ENCODE measurements at regions not wholly inside any gene's neighbourhood (a gene's known extent, or its start where the extent isn't known, plus 50 kb on each side); places are given as distances from the start of the nearest gene placed in this dataset.
"Not testable (repeated sequence)": the region's sequence is repeated elsewhere in the genome, so short reads cannot be mapped to it uniquely, and the experiment has no call there.

DNA sequence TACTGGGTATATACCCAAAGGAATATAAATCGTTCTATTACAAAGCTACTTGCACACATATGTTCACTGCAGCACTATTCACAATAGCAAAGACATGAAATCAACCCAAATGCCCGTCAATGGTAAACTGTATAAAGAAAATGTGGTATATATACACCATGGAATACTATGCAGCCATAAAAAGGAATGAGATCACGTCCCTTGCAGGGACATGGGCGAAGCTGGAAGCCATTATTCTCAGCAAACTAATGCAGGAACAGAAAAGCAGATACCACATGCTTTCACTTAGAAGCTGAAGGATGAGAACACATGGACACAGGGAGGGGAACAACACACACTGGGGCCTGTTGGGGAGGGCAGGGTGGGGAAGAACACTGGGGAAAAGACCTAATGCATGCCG, 1740.0 kb upstream of the RAG2 start:
- TF ChIP-seq, protein P1, sequence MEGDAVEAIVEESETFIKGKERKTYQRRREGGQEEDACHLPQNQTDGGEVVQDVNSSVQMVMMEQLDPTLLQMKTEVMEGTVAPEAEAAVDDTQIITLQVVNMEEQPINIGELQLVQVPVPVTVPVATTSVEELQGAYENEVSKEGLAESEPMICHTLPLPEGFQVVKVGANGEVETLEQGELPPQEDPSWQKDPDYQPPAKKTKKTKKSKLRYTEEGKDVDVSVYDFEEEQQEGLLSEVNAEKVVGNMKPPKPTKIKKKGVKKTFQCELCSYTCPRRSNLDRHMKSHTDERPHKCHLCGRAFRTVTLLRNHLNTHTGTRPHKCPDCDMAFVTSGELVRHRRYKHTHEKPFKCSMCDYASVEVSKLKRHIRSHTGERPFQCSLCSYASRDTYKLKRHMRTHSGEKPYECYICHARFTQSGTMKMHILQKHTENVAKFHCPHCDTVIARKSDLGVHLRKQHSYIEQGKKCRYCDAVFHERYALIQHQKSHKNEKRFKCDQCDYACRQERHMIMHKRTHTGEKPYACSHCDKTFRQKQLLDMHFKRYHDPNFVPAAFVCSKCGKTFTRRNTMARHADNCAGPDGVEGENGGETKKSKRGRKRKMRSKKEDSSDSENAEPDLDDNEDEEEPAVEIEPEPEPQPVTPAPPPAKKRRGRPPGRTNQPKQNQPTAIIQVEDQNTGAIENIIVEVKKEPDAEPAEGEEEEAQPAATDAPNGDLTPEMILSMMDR (IDR thresholded peaks at IDR 0.05) = not testable (repeated sequence)
- TF ChIP-seq POLR2AphosphoS5 (IDR thresholded peaks at IDR 0.05; ENCODE audit: low read depth, low read length); SIN3A (IDR thresholded peaks at IDR 0.05; ENCODE audit: borderline replicate concordance, insufficient read depth, low read depth, low read length); TCF7L2 (IDR thresholded peaks at IDR 0.05; ENCODE audit: low read depth, low read length): not testable (repeated sequence)
- TF ChIP-seq, protein P2, sequence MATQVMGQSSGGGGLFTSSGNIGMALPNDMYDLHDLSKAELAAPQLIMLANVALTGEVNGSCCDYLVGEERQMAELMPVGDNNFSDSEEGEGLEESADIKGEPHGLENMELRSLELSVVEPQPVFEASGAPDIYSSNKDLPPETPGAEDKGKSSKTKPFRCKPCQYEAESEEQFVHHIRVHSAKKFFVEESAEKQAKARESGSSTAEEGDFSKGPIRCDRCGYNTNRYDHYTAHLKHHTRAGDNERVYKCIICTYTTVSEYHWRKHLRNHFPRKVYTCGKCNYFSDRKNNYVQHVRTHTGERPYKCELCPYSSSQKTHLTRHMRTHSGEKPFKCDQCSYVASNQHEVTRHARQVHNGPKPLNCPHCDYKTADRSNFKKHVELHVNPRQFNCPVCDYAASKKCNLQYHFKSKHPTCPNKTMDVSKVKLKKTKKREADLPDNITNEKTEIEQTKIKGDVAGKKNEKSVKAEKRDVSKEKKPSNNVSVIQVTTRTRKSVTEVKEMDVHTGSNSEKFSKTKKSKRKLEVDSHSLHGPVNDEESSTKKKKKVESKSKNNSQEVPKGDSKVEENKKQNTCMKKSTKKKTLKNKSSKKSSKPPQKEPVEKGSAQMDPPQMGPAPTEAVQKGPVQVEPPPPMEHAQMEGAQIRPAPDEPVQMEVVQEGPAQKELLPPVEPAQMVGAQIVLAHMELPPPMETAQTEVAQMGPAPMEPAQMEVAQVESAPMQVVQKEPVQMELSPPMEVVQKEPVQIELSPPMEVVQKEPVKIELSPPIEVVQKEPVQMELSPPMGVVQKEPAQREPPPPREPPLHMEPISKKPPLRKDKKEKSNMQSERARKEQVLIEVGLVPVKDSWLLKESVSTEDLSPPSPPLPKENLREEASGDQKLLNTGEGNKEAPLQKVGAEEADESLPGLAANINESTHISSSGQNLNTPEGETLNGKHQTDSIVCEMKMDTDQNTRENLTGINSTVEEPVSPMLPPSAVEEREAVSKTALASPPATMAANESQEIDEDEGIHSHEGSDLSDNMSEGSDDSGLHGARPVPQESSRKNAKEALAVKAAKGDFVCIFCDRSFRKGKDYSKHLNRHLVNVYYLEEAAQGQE (IDR thresholded peaks at IDR 0.05; ENCODE audit: insufficient read depth in 1 of 2, low read depth in 2 of 2, low read length in 1 of 2) = not testable (repeated sequence)

Measured in Panc1 (cell line).